Stimulated activated naive CD4-positive, alpha-beta T cell (primary cell): ENCODE measurements at regions not wholly inside any gene's neighbourhood (a gene's known extent, or its start where the extent isn't known, plus 50 kb on each side); places are given as distances from the start of the nearest gene placed in this dataset.
"Not testable (repeated sequence)": the region's sequence is repeated elsewhere in the genome, so short reads cannot be mapped to it uniquely, and the experiment has no call there.

Experiments used
- DNase-seq, 6 experiments: peaks; one replicate each; lab custom pipeline; 2025; lab: John Stamatoyannopoulos, UW

GRCh38 chr16:60558936-60559335 lies 1477.3 kb downstream of the CDH8 start:
- DNase-seq = no peak

- DNase-seq = no peak
Observed at GRCh38 chr16:60553090-60553757, 1483.0 kb downstream of the CDH8 start.

GRCh38 chr16:60541535-60541934 lies 1494.7 kb downstream of the CDH8 start:
- no peak for DNase-seq

GRCh38 chr16:60510941-60511340 lies 1525.3 kb downstream of the CDH8 start:
- no peak for DNase-seq

GRCh38 chr16:60510208-60510607 lies 1526.0 kb downstream of the CDH8 start:
- no peak for DNase-seq

- DNase-seq = no peak
Observed at GRCh38 chr16:60491273-60491672, 1545.0 kb downstream of the CDH8 start.

- no peak for DNase-seq
Observed at GRCh38 chr16:60485872-60486489, 1550.3 kb downstream of the CDH8 start.

GRCh38 chr16:60484901-60485300 lies 1551.3 kb downstream of the CDH8 start:
- DNase-seq = no peak

- DNase-seq = no peak
Observed at GRCh38 chr16:60481591-60481990, 1554.6 kb downstream of the CDH8 start.

GRCh38 chr16:60478810-60479209 lies 1557.4 kb downstream of the CDH8 start:
- DNase-seq = no peak

GRCh38 chr16:60463986-60464385 lies 1572.3 kb downstream of the CDH8 start:
- no peak for DNase-seq

- DNase-seq = no peak
Observed at GRCh38 chr16:60459463-60459862, 1576.8 kb downstream of the CDH8 start.

- no peak for DNase-seq
Observed at GRCh38 chr16:60458255-60458654, 1578.0 kb downstream of the CDH8 start.

GRCh38 chr16:60452646-60453045 lies 1583.6 kb downstream of the CDH8 start:
- DNase-seq = no peak

- no peak for DNase-seq
Observed at GRCh38 chr16:60438894-60439293, 1597.3 kb downstream of the CDH8 start.

GRCh38 chr16:60432472-60432871 lies 1603.8 kb downstream of the CDH8 start:
- DNase-seq = no peak

- no peak for DNase-seq
Observed at GRCh38 chr16:60419859-60420258, 1616.4 kb downstream of the CDH8 start.

GRCh38 chr16:60414613-60415012 lies 1621.6 kb downstream of the CDH8 start:
- no peak for DNase-seq

- DNase-seq = no peak
Observed at GRCh38 chr16:60413969-60414368, 1622.3 kb downstream of the CDH8 start.

GRCh38 chr16:60407606-60408005 lies 1628.6 kb downstream of the CDH8 start:
- DNase-seq = no peak

- no peak for DNase-seq
Observed at GRCh38 chr16:60407034-60407433, 1629.2 kb downstream of the CDH8 start.

- no peak for DNase-seq
Observed at GRCh38 chr16:60405286-60405685, 1631.0 kb downstream of the CDH8 start.

GRCh38 chr16:60404401-60404800 lies 1631.8 kb downstream of the CDH8 start:
- no peak for DNase-seq

GRCh38 chr16:60402941-60403340 lies 1633.3 kb downstream of the CDH8 start:
- not testable (repeated sequence) for DNase-seq
